Retina (tissue), 1 donor: ENCODE measurements at regions not wholly inside any gene's neighbourhood (a gene's known extent, or its start where the extent isn't known, plus 50 kb on each side); places are given as distances from the start of the nearest gene placed in this dataset.
A peak's percentile ranks its signal among the peaks of the same experiment; 100 is the strongest.

Experiments
- DNase-seq: peaks from one replicate; pipeline ENCODE4 v3.0.0-alpha.2; 2016

- no peak for DNase-seq
Measured at GRCh38 chr4:52234561-52235440, 183.7 kb downstream of the SPATA18 start.

- no peak for DNase-seq
Measured at GRCh38 chr4:52235552-52236201, 184.6 kb downstream of the SPATA18 start.

DNA sequence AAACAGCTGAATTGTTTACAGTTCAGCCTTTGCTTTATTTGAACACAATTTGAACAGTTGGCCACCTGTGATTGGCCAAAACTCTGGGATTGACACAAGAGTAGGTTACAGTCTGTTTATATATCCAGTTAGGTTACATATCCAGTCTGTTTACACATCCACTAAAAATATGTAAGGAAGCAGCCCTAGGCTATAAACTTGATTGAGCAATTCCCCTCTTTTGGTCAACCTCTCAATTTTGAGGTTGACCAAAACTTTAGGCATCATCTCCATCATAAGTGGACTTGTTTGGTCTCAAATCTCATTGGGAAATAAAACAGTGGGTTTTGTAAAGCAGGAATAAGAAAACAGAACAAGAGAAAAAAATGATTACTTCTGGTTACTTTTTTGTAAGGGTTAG lies 190.8 kb downstream of the SPATA18 start:
- DNase-seq, result no peak

DNA sequence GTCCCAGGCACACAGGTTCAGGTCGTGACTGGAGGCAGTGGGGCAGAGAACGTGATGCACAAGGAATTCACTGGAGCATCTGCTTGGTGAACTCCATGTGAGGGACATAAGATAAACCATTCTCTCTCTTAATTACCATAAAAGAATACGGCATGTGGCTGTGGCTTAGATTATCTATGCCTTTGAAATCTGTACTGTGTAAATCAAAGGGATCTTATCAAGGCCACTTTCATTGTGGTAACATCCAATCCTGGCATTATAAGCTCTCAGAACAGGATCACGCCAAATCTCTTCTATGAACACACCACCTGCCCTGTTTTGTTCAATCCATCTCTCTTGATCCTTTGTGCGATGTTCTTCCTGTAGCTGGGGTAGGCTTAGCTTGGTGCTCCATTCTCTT lies 192.3 kb downstream of the SPATA18 start:
- DNase-seq, result no peak

- DNase-seq, result peak; percentile 14
Measured at GRCh38 chr4:52244103-52244775, 193.1 kb downstream of the SPATA18 start.

- peak; percentile 44 for DNase-seq
Measured at GRCh38 chr4:52244848-52245247, 193.7 kb downstream of the SPATA18 start.

DNA sequence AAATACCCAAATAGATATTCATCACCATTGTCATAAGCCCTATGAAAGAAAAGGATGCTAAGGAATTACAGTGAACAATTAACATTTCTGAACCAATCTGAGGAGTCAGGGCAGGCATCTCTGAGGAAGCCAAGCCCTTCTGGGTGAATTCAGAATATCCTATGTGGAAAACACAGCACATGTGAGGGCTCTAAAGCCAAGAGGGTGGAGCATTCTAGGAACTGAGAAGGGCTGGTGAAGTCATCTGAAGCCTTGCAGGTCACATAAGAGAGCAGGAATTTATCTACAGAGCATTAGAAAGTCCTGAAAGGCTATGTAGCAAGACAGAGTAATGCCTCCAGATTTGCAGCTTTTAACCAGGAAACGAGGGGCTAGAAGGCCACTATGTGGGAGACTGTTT lies 195.7 kb downstream of the SPATA18 start:
- no peak for DNase-seq

DNA sequence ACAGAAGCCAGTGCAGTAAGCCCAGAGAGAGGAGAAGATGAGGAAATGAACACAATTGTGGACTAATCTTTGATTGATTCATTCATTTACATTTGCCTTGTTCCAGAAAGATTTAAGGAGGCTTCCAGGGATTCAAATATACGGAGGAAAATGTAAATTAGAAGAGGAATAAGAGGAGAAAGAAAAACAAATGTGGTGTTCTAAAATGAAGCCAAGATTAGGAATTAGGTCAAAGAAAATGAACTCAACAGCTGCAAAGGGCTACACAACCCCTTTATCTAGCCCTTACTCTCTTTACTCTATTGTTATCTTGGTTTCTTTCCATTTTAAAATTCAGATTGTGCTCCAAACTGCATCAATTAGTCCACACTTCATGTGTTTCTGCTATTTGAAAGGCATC lies 196.8 kb downstream of the SPATA18 start:
- DNase-seq, result no peak

DNA sequence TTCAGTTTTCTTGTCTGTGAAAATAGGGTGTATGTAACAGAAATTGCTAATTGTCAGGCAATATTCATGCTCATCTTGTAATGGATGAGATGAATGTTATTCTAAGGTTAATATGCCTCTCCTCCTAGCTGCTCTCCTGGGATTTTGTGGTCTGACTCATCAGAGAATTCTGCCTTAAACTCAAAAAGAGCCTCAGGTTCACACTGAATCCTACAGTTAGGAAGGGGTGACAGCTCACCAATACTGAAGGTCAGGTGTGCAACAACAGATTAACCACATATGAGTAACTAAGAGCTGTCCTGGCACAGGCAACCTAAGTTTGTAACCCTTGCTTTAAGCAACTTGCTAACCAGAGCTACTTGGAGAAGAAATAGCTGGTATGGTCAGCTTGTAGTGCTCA lies 197.7 kb downstream of the SPATA18 start:
- no peak for DNase-seq

- DNase-seq, result no peak
Measured at GRCh38 chr4:52249581-52249980, 198.5 kb downstream of the SPATA18 start.

- DNase-seq, result peak; percentile 30
Measured at GRCh38 chr4:52250154-52250553, 199.1 kb downstream of the SPATA18 start.

DNA sequence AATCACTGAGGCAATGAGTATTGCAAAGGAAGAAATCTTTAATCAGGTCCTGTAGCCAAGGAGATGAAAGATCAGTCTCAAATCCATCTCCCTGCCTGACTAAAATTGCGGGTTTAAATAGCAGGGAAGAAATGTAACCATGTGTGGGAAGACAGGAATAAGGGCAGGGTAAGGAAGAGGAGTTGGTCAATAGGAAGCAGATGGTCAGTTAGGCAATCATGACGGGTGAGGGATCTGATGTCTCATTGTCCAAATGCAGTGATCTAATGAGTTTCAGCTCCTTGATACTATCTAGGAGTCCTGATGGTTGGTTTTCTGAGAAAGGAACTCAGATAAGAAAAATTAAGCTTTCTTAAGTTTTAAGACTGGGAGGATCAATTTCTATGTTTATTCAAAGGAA lies 200.8 kb downstream of the SPATA18 start:
- no peak for DNase-seq

DNA sequence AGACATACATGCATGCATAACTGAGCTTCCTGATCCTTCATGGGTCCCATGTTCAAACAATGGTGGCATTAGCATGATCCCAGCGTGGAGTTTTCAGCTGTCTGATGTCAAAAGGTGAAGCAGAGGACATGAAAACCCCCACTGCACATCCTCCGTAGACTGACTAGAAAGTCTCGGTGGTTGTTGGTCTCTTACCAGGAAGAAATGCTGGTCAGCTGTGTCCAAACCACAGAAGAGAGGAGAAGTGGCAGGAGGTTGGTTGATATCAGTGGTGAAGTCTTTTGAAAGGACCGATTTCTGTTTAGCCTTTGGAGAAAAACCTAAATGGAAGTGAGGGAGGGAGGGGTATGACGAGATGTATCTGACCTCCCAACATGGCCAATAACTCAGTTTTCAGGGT lies 201.9 kb downstream of the SPATA18 start:
- DNase-seq, result no peak

- DNase-seq, result no peak
Measured at GRCh38 chr4:52256522-52256921, 205.4 kb downstream of the SPATA18 start.

GRCh38 chr4:52259978-52260377 lies 208.9 kb downstream of the SPATA18 start:
- DNase-seq, result no peak

GRCh38 chr4:52260514-52261210 lies 209.6 kb downstream of the SPATA18 start:
- DNase-seq, result no peak

GRCh38 chr4:52263607-52264006 lies 212.5 kb downstream of the SPATA18 start:
- no peak for DNase-seq

DNA sequence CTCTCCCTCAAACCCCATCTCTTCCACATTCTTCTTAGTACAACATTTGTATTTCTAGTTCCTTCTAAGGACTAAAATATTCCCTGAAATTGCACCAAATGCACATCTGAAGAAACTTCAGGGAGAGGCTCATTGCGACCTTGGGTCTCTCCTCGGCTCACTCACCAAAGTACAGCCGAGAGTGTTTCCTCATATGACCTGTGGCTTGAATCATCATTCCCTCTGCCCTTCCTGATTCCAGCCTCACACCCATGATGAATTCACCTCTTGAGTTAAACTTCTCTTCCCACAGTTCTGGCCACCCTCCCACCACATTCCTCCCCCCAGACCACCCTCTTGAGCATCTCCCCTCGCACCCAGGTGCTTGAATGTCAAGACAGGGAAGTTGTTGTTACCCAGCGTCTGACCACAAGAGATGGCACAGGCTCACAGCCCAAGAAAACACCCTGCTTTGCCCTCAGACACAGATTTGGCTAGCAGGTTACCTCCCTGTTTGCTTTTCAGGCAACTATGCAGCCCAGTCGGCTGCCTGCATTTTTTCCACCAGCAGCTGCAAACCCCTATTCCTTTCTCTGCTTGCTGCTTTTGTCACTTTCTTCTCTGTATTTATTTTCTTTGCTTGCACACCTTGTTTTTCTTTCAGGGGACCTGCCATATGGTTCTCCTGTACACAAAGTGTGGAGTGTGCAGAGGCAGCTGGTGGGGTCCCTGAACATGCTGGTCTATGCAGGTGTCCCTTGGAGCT lies 214.8 kb downstream of the SPATA18 start:
- DNase-seq, result no peak

- DNase-seq, result no peak
Measured at GRCh38 chr4:52266537-52267137, 215.5 kb downstream of the SPATA18 start.

- no peak for DNase-seq
Measured at GRCh38 chr4:52269761-52270160, 218.7 kb downstream of the SPATA18 start.

DNA sequence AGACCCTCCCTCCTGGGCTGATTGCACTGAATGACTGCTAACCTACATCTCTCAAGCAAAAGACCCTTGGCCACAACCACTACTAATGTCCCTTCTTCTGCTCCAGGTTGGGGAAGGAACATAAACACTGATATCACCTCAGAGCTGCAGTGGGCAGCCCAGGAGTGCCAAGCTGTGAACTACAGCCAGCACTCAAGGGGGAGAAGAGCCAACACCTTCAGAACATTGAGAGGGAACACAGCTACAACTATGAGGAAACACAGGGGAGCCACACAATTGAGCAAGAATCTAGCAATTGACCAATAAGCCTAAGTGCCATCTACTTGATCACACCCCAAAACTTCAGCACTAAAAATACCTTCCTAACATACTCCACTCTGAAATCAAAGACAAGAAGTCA lies 222.8 kb downstream of the SPATA18 start:
- DNase-seq, result no peak
